PC-3 (cell line): ENCODE measurements at regions not wholly inside any gene's neighbourhood (a gene's known extent, or its start where the extent isn't known, plus 50 kb on each side); places are given as distances from the start of the nearest gene placed in this dataset.
A peak's percentile ranks its signal among the peaks of the same experiment; 100 is the strongest.

Source experiments
- ATAC-seq: fragments of 200-7000 bp; cut with Tn5 transposase; 2 replicates; pipeline ENCODE4 v1.9.1; 2020; ENCODE audit warnings: mild to moderate bottlenecking, moderate library complexity
- BruUV-seq: library from RNA; stranded (reverse); fragments of 400-500 nt; replicated peaks from 2 replicates; lab custom pipeline; 2021; lab: Mats Ljungman, UMichigan
- CTCF ChIA-PET: fragments of 300-600 bp; sonication (Branson Sonifier 250); formaldehyde crosslinking; loops from one replicate; lab custom pipeline; 2022; ENCODE audit warnings: antibody characterized with exemption; lab: Charles Lee
- POLR2A ChIA-PET: fragments of 300-600 bp; sonication (Branson Sonifier 250); formaldehyde crosslinking; loops from one replicate; lab custom pipeline; 2022; ENCODE audit warnings: antibody characterized with exemption; ENCODE audit not compliant: unreplicated experiment; lab: Charles Lee
- DNase-seq: peaks from one replicate; pipeline ENCODE4 v3.0.0-alpha.2; 2015
- H2AFZ ChIP-seq: fragments of 300-600 bp; sonication (generic); 2 replicates; pipeline ENCODE4 v1.6.0; 2016; ENCODE audit warnings: antibody characterized with exemption, low read length
- H3F3A ChIP-seq: fragments of 300-600 bp; sonication (generic); one replicate; pipeline ENCODE4 v1.6.0; 2017; ENCODE audit warnings: antibody characterized with exemption, low read length, control low read depth, mild to moderate bottlenecking; ENCODE audit not compliant: unreplicated experiment
- H3K27ac ChIP-seq: fragments of 300-600 bp; sonication (generic); 2 replicates; pipeline ENCODE4 v1.5.1; 2016; ENCODE audit warnings: mild to moderate bottlenecking, low read length
- H3K27me3 ChIP-seq: fragments of 300-600 bp; sonication (generic); 2 replicates; pipeline ENCODE4 v1.6.1; 2016; ENCODE audit warnings: low read length, mixed read lengths
- H3K36me3 ChIP-seq: fragments of 300-600 bp; sonication (generic); 2 replicates; pipeline ENCODE4 v1.6.1; 2016; ENCODE audit warnings: low read depth, mixed run types, low read length, mixed read lengths
- H3K4me1 ChIP-seq: fragments of 300-600 bp; sonication (generic); 2 replicates; pipeline ENCODE4 v1.5.1; 2016; ENCODE audit warnings: low read length; ENCODE audit not compliant: insufficient read depth
- H3K4me2 ChIP-seq: fragments of 300-600 bp; sonication (generic); 2 replicates; pipeline ENCODE4 v1.6.0; 2016; ENCODE audit warnings: low read length
- H3K4me3 ChIP-seq: fragments of 300-600 bp; sonication (generic); 2 replicates; pipeline ENCODE4 v1.5.1; 2016; ENCODE audit warnings: mild to moderate bottlenecking, low read length, mixed read lengths
- H3K79me2 ChIP-seq: fragments of 300-600 bp; sonication (generic); 2 replicates; pipeline ENCODE4 v1.6.1; 2017; ENCODE audit warnings: low read length, mixed read lengths
- H3K9ac ChIP-seq: fragments of 300-600 bp; sonication (generic); 2 replicates; pipeline ENCODE4 v1.6.0; 2016; ENCODE audit warnings: mild to moderate bottlenecking, low read length
- H3K9me2 ChIP-seq: fragments of 300-600 bp; sonication (generic); replicated peaks from 2 replicates; pipeline ENCODE4 v1.6.1; 2016; ENCODE audit warnings: mixed run types, low read length, mixed read lengths
- H3K9me3 ChIP-seq: fragments of 300-600 bp; sonication (generic); 2 replicates; pipeline ENCODE4 v1.6.1; 2016; ENCODE audit warnings: low read length, mixed read lengths
- H4K20me1 ChIP-seq: fragments of 300-600 bp; sonication (generic); 2 replicates; pipeline ENCODE4 v1.6.1; 2016; ENCODE audit warnings: low read length, mixed read lengths
- CTCF ChIP-seq: fragments of 300-600 bp; sonication (generic); conservative IDR thresholded peaks from 2 replicates; pipeline ENCODE4 v1.5.1; 2017; ENCODE audit warnings: antibody characterized with exemption, low read depth, mild to moderate bottlenecking, low read length
- EZH2 ChIP-seq: fragments of 300-600 bp; sonication (generic); IDR thresholded peaks from one replicate; pipeline ENCODE4 v1.6.1; 2017; ENCODE audit warnings: antibody characterized with exemption, mild to moderate bottlenecking, low read length; ENCODE audit not compliant: unreplicated experiment
- EZH2phosphoT487 ChIP-seq: fragments of 300-600 bp; sonication (generic); IDR thresholded peaks from 2 replicates; pipeline ENCODE4 v1.6.1; 2018; ENCODE audit warnings: mild to moderate bottlenecking, antibody characterized with exemption, low read length, borderline replicate concordance
- intact Hi-C: fragments of 100-400 bp; cut with micrococcal nuclease; formaldehyde crosslinking; loops from 2 replicates; pipeline ENCODE4 v1.9.0; 2023

- no peaks in the 10 kb centered on the region for H3F3A ChIP-seq
- H3K27ac ChIP-seq, result no peak overlapping the region
- H3K9me3 ChIP-seq, result no peaks in the 10 kb centered on the region
- no TSS peak for BruUV-seq
- no peak overlapping the region for H3K4me3 ChIP-seq
- H3K36me3 ChIP-seq, result no peaks in the 10 kb centered on the region
- no peak overlapping the region for H3K9ac ChIP-seq
- no peaks in the 10 kb centered on the region for H3K79me2 ChIP-seq
- no peaks in the 10 kb centered on the region for H3K27me3 ChIP-seq
- no peak overlapping the region for H3K4me2 ChIP-seq
- no peaks in the 10 kb centered on the region for H3K9me2 ChIP-seq
- peak; percentile 23 for DNase-seq
- ATAC-seq, result peak; percentile 22; the same call in 1 of the 2 replicates
- peaks cover 7% of the 10 kb centered on the region; the same call in 1 of the 2 replicates for H3K4me1 ChIP-seq
- TF ChIP-seq EZH2phosphoT487, result no peak
- no peak for TF ChIP-seq EZH2
- TF ChIP-seq CTCF, result no peak
- CTCF ChIA-PET, result no interaction called here
- POLR2A ChIA-PET, result no interaction called here
- H2AFZ ChIP-seq, result no peak overlapping the region
- intact Hi-C loops, result no loop called here
- no peaks in the 10 kb centered on the region for H4K20me1 ChIP-seq
These were observed 612.7 kb downstream of the TBL1XR1 start for GRCh38 chr3:176584413-176585176.

- Histone ChIP-seq H3K4me2 (no peak overlapping the region), H3K27ac (no peak overlapping the region), H3K79me2 (no peaks in the 10 kb centered on the region), H3K4me1 (peaks cover 7% of the 10 kb centered on the region; the same call in 1 of the 2 replicates), H3K9me2 (no peaks in the 10 kb centered on the region), H3K36me3 (no peaks in the 10 kb centered on the region), H3F3A (no peaks in the 10 kb centered on the region), H3K9me3 (no peaks in the 10 kb centered on the region), H3K27me3 (no peaks in the 10 kb centered on the region), H3K4me3 (no peak overlapping the region), H2AFZ (no peak overlapping the region), H4K20me1 (no peaks in the 10 kb centered on the region), H3K9ac (no peak overlapping the region)
- no peak for ATAC-seq
- ChIA-PET CTCF (no interaction called here), POLR2A (no interaction called here)
- intact Hi-C loops, result no loop called here
- TF ChIP-seq EZH2phosphoT487, result no peak
- no peak for TF ChIP-seq EZH2
- TF ChIP-seq CTCF, result no peak
- no TSS peak for BruUV-seq
- no peak for DNase-seq
These were observed 613.3 kb downstream of the TBL1XR1 start for GRCh38 chr3:176583956-176584355.

- no peaks in the 10 kb centered on the region for H3K36me3 ChIP-seq
- TF ChIP-seq EZH2 (no peak), EZH2phosphoT487 (no peak), CTCF (no peak)
These were observed 615.7 kb downstream of the TBL1XR1 start for GRCh38 chr3:176581589-176581988.

More at GRCh38 chr3:176581589-176581988, 615.7 kb downstream of the TBL1XR1 start:
- Histone ChIP-seq H4K20me1 (no peaks in the 10 kb centered on the region), H3K9me2 (no peaks in the 10 kb centered on the region), H3K27ac (no peak overlapping the region), H3K27me3 (no peaks in the 10 kb centered on the region), H3F3A (no peaks in the 10 kb centered on the region), H3K4me3 (no peak overlapping the region), H3K79me2 (no peaks in the 10 kb centered on the region), H3K4me1 (peaks cover 7% of the 10 kb centered on the region; the same call in 1 of the 2 replicates), H3K4me2 (no peak overlapping the region), H3K9ac (no peak overlapping the region), H3K9me3 (no peaks in the 10 kb centered on the region), H2AFZ (no peak overlapping the region)
- ChIA-PET CTCF (no interaction called here), POLR2A (no interaction called here)
- ATAC-seq (no peak), DNase-seq (no peak)
- BruUV-seq, result no TSS peak
- intact Hi-C loops, result no loop called here
